ENCODE measurements at regions not wholly inside any gene's neighbourhood (a gene's known extent, or its start where the extent isn't known, plus 50 kb on each side); places are given as distances from the start of the nearest gene placed in this dataset.

GRCh38 chr6:166861961-166862286 lies 94.4 kb downstream of the RNASET2 start:
- no peaks in the 10 kb centered on the region for H3K9me3 ChIP-seq
- peaks cover 0 to 17% (median 5%) of the 10 kb centered on the region in 4 donors for H3K27me3 ChIP-seq
- H3K27ac ChIP-seq, result peak overlapping the region in 1 of 4 donors; percentile 44
- peak overlapping the region; percentile 22 to 61 (median 50) for H3K4me3 ChIP-seq
- ATAC-seq (ENCODE audit: low FRiP score in 2 of 2), result no peak
- H3K36me3 ChIP-seq, result no peaks in the 10 kb centered on the region
- WGBS, 2 donors, result 6 to 7% methylated on average over 11 of the region's 11 CpGs
- DNase-seq, result no peak
- TF ChIP-seq POLR2AphosphoS5 (IDR thresholded peaks at IDR 0.05) (no peak), EP300 (IDR thresholded peaks at IDR 0.05) (no peak), CTCF (IDR thresholded peaks at IDR 0.05) (no peak), POLR2A (IDR thresholded peaks at IDR 0.05) (no peak)
- peaks cover 5 to 15% (median 13%) of the 10 kb centered on the region in 4 donors for H3K4me1 ChIP-seq

- DNase-seq, result no peak
- TF ChIP-seq EP300 (IDR thresholded peaks at IDR 0.05), result no peak
- no peak for TF ChIP-seq POLR2A (IDR thresholded peaks at IDR 0.05)
- no peak for TF ChIP-seq POLR2AphosphoS5 (IDR thresholded peaks at IDR 0.05)
- TF ChIP-seq CTCF (IDR thresholded peaks at IDR 0.05), result no peak
- WGBS, 2 donors, result 69 to 76% methylated on average over 5 of the region's 5 CpGs
- Histone ChIP-seq H3K4me3 (peak overlapping the region in 1 of 4 donors; percentile 61), H3K27ac (no peak overlapping the region), H3K4me1 (peaks cover 5 to 15% (median 13%) of the 10 kb centered on the region in 4 donors), H3K36me3 (no peaks in the 10 kb centered on the region), H3K27me3 (peaks cover 0 to 17% (median 5%) of the 10 kb centered on the region in 4 donors), H3K9me3 (no peaks in the 10 kb centered on the region)
- ATAC-seq (ENCODE audit: low FRiP score in 2 of 2), result no peak
Measured at GRCh38 chr6:166861304-166861703, 95.0 kb downstream of the RNASET2 start.

- Histone ChIP-seq H3K27me3 (peaks cover 0 to 17% (median 5%) of the 10 kb centered on the region in 4 donors), H3K4me1 (peaks cover 5 to 15% (median 13%) of the 10 kb centered on the region in 4 donors), H3K4me3 (no peak overlapping the region), H3K27ac (no peak overlapping the region), H3K9me3 (no peaks in the 10 kb centered on the region), H3K36me3 (no peaks in the 10 kb centered on the region)
- DNase-seq (no peak), ATAC-seq (ENCODE audit: low FRiP score in 2 of 2) (no peak)
- TF ChIP-seq POLR2A (IDR thresholded peaks at IDR 0.05), result no peak
- no peak for TF ChIP-seq EP300 (IDR thresholded peaks at IDR 0.05)
- TF ChIP-seq CTCF (IDR thresholded peaks at IDR 0.05), result no peak
- no peak for TF ChIP-seq POLR2AphosphoS5 (IDR thresholded peaks at IDR 0.05)
- 60 to 73% methylated on average over 6 of the region's 6 CpGs for WGBS, 2 donors
Measured at GRCh38 chr6:166860392-166860791, 96.0 kb downstream of the RNASET2 start.

- Histone ChIP-seq H3K27me3 (no peaks in the 10 kb centered on the region), H3K36me3 (no peaks in the 10 kb centered on the region), H3K4me3 (no peak overlapping the region), H3K27ac (no peak overlapping the region), H3K4me1 (no peaks in the 10 kb centered on the region), H3K9me3 (no peaks in the 10 kb centered on the region)
- 73 to 93% methylated on average over 1 of the region's 1 CpG for WGBS, 2 donors
- ATAC-seq (ENCODE audit: low FRiP score in 2 of 2), result no peak
- no peak for DNase-seq
- no peak for TF ChIP-seq POLR2AphosphoS5 (IDR thresholded peaks at IDR 0.05)
- no peak for TF ChIP-seq CTCF (IDR thresholded peaks at IDR 0.05)
Measured at GRCh38 chr6:166855416-166855815, 100.9 kb downstream of the RNASET2 start.

Measured in upper lobe of left lung (tissue), 6 donors.